Hematopoietic multipotent progenitor cell (in vitro differentiated cells): ENCODE measurements at regions not wholly inside any gene's neighbourhood (a gene's known extent, or its start where the extent isn't known, plus 50 kb on each side); places are given as distances from the start of the nearest gene placed in this dataset. TPM values are rescaled to one million over a fixed set of nuclear protein-coding genes. Genes with fewer than 3 reads are reported as not detected.
A peak's percentile ranks its signal among the peaks of the same experiment; 100 is the strongest.
"Not testable (repeated sequence)": the region's sequence is repeated elsewhere in the genome, so short reads cannot be mapped to it uniquely, and the experiment has no call there.

ENCODE experiments used
- DNase-seq, 3 donors: peaks; one replicate each; pipeline ENCODE4 v3.0.0-alpha.2; 2011 to 2015; ENCODE audit warnings: low read depth in 2 of 3, low spot score in 2 of 3
- small RNA-seq: library from RNA; depleted of rRNA; stranded (forward); fragments of <200 nt; gene quantifications from one replicate; pipeline ENCODE3, GENCODE V24; 2012

DNA sequence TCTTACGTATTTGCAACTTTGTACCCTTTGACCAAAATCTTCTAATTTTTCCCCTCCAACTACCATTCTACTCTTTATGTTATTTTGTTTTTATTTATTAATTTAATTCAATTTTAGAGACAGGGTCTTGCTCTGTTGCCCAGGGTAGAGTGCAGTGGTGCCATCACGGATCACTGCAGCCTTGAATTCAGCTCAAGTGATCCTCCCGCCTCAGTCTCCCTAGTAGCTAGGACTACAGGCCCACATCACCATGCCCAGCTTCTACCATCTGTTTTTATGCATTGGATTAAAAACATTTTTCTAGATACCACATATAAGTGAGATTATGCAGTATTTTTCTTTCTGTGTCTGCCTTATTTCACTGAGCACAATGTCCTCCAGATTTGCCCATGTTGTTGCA lies 2912.5 kb downstream of the RPIA start:
- not testable (repeated sequence) for DNase-seq

DNA sequence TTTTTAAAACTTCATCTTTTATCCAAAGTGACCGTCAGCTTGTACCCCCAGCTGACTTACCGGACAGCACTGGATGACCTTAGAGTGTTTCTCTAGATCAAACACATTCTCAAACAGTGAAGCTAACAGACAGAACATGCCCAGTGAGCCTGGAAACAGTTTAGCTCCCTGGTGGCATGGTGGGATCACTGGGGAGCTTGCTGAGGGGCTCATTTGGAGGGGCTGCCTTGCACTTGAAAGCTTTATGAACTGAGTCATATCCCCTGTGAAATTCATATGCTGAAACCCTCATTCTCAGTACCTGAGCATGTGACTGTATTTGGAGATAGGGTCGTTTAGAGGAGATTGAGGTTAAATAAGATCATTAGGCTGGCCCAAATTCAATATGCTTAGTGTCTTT lies 2913.2 kb downstream of the RPIA start:
- not testable (repeated sequence) for DNase-seq

DNA sequence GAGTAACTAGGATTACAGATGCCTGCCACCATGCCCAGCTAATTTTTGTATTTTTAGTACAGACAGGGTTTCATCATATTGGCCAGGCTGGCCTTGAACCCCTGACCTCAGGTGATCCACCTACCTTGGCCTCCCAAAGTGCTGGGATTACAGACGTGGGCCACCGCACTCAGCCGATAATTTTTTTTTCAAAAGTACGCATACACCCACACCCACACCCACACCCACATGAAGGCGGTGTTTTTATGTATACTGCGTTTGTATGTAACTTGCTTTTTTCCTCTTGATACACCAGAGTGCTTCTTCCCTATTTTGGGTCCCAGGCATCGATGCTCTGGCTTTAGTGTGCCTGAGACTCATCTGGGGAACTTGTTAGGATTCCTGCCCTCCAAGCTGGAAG lies 2932.3 kb downstream of the RPIA start:
- not testable (repeated sequence) for DNase-seq

DNA sequence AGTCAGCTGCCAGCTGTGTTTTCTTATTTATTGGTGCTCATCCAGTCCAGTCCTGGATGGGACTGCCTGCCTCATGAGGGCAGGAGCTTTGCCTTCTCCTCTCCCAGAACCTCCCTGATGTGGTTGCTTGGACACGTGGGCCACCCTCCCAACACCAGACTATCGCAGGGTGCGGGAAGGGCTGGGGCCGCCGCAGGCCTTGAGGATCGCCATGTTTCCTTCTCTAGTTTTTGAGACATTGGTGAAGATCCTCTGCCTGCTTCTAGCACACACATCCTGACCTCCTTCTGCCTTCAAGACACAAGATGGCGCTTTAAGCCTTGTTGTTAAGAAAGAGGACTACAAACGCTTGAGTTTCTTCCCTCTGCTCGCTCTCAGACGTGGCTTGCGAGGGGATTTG lies 2937.0 kb downstream of the RPIA start:
- not testable (repeated sequence) for DNase-seq

DNA sequence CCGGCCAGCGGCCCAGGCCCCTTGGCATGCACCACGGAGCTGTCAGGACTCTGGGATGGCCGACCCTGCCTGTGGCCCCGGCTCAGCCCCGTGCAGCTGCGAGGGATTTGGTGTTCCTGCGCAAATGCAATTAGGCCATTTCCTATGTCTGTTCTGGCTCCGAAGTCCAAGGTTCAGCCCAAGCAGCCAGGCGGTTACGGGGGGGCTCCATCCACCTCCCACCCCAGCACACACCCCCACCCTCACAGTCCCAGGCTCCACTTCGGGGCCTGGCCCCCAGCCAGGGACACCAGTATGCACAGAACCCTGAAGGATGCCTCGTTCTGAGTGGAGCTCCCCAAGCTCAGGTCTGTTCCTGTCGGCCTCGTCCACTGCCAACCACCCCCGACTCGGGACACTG lies 2965.7 kb downstream of the RPIA start:
- DNase-seq = not testable (repeated sequence)

DNA sequence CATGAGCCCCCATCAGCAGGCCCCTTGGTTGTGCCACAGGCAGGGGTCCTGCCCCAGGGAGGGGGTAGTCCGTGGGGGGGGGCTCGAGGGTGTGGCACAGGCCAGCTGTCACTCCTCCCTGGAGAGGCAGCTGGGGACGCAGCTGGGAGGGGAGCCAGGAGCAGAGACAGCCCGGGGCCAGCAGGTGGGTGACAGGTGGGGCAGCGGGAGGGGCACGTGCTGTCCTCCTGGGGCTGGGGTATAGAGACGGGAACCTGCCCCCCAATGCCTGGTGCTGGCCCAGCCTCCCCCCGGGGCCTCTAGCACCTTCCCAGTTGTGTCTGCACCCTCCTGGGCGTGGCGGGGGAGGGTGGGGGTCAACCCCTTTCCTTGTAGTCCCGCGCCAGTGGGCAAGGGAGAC lies 2966.9 kb downstream of the RPIA start:
- DNase-seq = not testable (repeated sequence)

DNA sequence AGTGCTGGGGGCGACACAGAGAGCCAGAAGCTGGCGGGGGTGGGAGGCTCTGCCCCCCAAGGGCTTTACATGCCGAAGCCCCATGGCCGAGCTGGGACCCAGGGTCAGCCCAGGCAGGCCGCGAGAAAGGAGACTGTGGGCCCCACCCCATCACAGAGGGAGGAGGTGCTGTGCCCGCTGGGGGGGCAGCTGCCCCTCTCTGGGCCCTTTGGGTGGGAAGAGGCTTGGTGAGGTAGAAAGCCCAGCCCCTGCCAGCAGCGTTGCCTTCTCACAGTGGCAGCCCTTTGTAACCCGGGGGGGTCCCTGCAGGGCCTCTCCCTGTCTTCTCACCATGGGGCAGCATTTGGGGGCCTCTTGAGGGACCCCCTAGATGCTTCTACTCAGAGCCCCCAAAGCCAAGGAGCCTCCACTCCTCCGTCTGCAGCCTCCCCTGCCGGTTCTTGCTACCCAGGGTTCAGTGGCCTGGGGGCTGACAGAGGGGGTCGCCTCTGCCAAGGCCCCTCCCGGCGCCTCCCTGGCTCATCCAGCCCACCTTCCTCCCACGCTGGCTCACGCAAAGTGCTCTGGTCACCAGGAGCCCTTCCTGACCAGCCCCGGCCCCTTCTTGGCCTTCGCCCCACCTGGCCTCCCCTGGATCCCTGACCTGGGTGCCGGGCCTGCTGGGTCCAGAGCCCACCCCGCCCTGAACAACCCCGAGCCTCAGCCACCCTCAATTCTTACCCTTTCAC lies 2967.9 kb downstream of the RPIA start:
- DNase-seq = not testable (repeated sequence)

DNA sequence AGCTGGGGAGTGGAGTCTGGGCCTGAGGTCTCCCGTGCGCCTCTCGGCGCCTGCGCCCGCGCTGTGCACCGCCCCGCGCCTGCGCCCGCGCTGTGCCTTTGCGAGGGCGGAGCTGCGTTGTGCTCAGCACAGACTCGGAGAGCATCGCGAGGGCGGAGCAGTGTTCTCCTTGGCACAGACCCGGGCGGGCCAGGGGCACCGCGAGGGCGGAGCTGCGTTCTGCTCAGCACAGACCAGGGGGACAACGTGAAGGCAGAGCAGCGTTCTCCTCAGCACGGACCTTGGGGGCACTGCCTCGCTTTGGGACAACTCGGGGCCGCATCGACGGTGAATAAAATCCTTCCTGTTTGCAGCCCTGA lies 2968.4 kb downstream of the RPIA start:
- DNase-seq = peak in 2 of 3 donors; percentile 0

DNA sequence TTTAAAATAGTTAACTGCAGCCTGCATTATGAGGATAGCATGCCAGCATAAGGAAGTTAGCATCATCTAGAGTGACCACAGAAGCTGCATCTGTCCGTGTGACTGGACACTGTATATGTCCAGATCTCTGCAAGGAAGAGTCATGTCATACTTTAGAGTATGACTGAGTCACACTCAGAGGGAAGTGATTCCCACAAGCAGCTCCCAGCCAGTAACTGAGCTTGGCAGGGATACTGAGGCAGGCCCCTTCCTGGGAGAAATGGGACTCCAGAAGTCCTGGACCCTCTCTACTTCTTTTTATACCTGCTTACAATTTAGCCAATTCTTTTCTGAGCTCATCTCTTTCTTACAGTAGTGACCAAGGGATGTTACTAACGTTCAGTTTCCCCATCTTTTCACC lies 2975.9 kb downstream of the RPIA start:
- DNase-seq = not testable (repeated sequence)

DNA sequence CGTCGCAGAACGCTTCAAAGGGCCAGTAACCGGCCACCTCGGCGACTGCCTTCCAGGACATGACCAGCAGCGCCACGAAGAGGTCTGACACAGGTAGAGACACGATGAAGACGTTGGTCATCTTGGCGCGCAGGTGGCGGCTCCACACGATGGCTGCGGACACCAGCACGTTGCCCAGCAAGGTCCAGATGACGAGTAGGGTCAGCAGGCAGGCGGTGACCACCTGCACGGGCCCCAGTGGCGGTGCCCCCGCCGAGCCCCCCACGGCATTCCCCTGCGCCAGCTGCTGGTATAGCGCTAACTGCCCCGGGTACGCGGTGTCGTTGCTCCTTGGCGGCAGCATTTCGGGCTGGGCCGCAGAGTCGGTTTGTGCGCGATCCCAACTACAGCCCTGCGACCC lies 2994.1 kb downstream of the RPIA start:
- DNase-seq = not testable (repeated sequence)

DNA sequence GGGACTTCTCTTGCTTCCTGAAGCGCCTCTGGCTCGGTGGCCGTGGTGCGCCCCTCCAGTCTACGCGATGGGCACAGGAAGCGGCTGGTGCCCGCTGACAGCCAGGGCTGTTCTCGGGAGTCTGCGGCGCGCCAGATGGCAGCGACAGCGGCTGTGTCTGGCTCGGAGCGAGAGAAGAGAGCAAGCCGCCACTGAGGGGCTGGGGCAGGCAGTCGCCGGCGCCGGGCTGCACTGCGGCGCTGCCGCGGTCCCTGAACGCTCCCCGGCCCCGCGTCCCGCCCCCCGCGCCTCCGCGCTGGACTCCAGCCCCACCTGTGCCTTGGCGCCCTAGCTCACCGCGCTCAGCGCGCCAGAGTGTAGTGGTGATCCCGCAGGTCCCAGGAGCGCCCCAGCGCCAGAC lies 2994.6 kb downstream of the RPIA start:
- not testable (repeated sequence) for DNase-seq

Small RNA genes in the stretch of these regions (small RNA-seq; reads per million reads assigned to genes)
- gene AC233266.1 (not detected), gene RNA5SP100 (not detected)
